Stimulated activated CD4-positive, alpha-beta T cell treated with anti-CD3 and anti-CD28 coated beads, Interleukin-15, amount 100 ng/mL, for 48 hours (primary cell): ENCODE measurements at regions not wholly inside any gene's neighbourhood (a gene's known extent, or its start where the extent isn't known, plus 50 kb on each side); places are given as distances from the start of the nearest gene placed in this dataset.

Experiments used
- DNase-seq, 2 donors: peaks; one replicate each; pipeline ENCODE4 v3.0.0-alpha.2; 2020; ENCODE audit warnings: low read depth in 2 of 2

GRCh38 chr16:13863075-13863765, 56.7 kb upstream of the ERCC4 start:
- no peak for DNase-seq

- DNase-seq: no peak
Observed at GRCh38 chr16:13864689-13865088, 55.3 kb upstream of the ERCC4 start.

GRCh38 chr16:13866073-13866472, 53.9 kb upstream of the ERCC4 start:
- peak; percentile 24 to 41 for DNase-seq
